GM19438 (cell line): ENCODE measurements at regions not wholly inside any gene's neighbourhood (a gene's known extent, or its start where the extent isn't known, plus 50 kb on each side); places are given as distances from the start of the nearest gene placed in this dataset.

Source experiments
- ATAC-seq: cut with Tn5 transposase; IDR thresholded peaks from one replicate; pipeline ENCODE4 v1.9.1; 2021; ENCODE audit warnings: low read depth; ENCODE audit not compliant: unreplicated experiment

DNA sequence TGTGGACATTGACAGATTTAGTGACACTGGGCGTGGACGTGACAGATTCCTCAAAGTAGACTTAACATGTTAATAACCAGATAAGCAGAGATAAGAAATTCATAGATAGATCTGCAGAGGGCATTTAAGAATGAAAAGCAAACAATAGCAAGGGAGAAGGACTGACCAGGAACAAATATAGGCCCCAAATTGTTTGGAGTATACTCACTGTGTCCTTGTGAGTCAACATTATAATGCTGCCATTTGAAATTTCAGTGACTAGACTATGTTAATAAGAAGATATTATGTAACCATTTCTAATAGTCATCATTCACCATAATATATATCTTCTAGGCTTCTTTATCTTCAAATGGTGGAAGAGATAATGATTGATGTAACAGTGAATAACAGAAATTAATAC is 78.1 kb upstream of the SLC38A11 start:
- ATAC-seq: no peak

GRCh38 chr2:165032559-165032958 is 77.2 kb upstream of the SLC38A11 start:
- no peak for ATAC-seq

GRCh38 chr2:165024199-165024598 is 68.9 kb upstream of the SLC38A11 start:
- no peak for ATAC-seq

- ATAC-seq: no peak
These were observed 67.5 kb upstream of the SLC38A11 start for GRCh38 chr2:165022781-165023180.

DNA sequence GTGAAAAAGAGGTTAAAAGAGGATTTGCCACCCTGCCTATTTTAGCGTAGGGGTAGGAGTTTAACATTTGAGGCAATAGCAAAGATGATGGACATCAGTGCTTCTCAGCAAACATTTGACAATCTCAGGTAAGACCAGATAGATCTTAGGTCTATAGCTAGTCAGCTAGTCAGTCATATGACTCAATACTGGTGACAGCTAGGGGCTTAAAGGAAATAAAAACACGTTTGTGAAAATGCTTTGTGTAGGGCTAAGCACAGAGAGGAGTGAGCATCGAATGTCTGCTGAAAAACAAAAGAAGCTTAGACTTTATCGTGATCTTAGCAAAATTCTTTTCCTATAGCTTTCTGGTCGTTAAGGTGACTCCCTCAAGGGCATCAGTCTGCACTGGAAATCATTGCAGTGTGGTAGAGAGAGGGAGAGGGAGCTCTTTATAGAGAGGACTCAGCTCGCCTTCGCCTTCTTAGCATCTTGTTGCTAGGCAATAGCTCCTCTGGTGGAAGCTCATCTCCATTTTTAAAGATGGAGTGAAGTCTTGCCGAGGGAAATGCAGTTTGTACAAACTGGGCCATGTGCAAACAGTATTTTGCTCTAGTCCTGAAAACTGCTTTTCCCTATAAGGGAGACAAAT is 62.8 kb upstream of the SLC38A11 start:
- ATAC-seq: no peak

DNA sequence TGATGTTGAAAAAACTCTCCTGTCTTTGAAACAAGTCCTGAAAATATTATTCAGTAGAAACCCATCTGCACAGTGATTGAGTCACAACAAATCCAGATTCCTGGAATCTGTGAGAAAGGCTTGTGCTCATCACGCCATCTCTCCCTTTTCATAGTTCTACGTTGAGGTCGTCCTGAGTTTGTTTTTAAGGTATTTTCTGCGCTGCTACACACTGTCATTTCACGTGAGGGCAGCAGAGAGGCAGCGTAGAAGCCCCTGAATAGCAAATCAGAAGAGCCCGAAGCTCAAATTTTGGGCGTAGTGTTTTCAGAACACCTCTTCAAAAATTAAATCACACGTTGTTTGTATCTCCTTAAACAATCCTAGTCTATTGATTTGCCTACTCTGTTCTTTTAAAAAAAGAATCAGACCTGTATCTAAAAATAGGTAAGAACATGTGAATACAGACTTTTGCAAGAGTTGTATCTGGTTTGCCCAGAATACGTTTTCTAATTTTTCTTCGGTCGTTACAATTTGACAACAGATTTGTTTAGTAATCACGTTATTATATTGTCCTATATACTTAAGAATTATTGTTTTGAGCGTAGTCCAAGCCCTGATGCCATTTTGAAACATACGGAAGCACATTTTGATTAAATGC is 61.6 kb upstream of the SLC38A11 start:
- ATAC-seq: peak; percentile 51

GRCh38 chr2:165015052-165015642 is 59.8 kb upstream of the SLC38A11 start:
- ATAC-seq: peak; percentile 81

- no peak for ATAC-seq
These were observed 58.8 kb upstream of the SLC38A11 start for GRCh38 chr2:165013944-165014619.

DNA sequence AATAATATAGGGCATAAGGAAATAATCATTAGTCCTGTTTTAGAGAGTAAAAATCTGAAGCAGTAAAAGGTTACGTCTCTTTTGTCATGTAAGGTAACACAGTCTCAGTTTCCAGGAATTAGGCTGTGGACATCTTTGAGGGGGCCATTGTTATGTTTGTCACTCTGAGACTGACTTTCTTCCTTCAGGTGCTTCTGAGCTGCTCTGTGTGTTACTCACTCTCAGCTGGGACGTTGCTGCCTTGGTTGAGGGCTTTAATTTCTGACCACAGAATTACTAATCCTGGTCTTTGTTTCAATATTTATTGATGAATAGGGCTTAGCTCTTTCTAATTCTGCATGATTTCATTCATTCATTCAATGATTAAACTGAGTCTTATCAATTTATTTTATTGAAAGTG is 55.9 kb upstream of the SLC38A11 start:
- ATAC-seq: no peak

- ATAC-seq: no peak
These were observed 55.2 kb upstream of the SLC38A11 start for GRCh38 chr2:165010556-165010955.

DNA sequence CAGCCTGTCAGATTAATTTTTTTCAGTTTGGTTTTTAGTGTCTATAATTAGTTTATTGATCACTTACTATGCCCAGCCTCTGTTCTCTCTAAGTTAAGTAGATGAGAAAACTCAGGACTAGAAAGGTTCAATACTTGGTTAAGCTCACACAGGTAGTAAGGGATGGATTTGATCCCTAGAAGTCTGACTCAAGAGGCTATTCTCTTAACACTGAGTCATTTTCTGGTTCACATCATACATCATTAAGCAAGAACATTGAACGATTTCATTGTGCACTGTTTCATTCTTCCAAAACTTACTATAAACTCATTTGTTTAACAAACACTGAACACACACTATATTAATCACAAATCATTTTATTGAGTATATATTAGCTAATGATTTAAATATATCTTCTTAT is 54.1 kb upstream of the SLC38A11 start:
- ATAC-seq: no peak

DNA sequence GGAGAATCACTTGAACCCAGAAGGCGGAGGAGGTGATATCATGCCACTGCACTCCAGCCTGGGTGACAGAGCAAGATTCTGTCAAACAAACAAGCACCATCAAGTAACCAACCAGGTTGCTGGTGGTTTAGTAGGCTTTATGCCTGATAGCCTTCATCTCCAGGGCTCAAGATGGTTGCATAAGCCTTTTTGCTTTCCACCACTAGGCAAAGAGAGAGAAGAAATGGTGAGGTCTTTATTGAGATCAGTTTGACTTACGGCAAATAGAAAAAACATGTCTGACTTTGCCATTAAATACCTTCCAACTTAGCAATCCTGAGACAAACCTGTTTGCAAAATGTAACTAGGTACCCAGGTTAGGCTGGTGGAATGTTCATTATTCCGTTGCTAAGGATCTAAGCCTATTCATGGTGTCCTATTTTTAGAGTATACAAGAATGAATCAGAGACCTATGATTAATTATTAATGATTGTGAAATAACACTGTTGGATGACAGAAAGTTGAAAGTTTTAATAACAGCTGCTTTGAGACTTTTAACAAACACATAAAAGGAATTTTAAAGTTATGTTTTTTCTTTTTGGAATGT is 53.5 kb upstream of the SLC38A11 start:
- ATAC-seq: no peak

DNA sequence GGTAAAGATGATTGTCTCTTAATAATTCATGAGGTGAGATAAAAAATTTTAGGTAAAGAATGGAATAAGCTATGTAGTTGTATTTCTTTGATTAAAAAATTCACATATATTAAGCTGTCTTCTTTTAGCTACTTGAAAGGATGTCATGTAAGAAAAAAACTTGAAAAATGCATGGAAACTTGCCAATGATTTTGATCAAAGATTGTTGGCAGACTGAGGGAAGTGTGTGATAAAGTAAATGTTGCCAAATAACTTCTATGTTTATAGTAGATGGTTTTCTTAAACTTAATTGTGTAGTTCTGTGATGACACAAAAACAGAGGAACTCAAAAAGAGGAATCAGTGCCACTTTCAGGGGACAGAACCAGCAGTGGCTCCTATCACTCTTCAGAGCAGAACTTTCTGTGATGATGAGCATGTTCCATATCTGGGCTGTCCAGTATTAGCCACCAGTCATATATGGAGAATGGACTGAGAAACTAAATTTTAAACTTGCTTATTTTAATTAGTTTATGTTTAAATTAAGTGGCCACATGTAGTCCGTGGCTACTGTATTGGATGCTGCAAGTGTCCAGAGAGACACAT is 51.9 kb upstream of the SLC38A11 start:
- ATAC-seq: no peak
